ENCODE measurements at regions not wholly inside any gene's neighbourhood (a gene's known extent, or its start where the extent isn't known, plus 50 kb on each side); places are given as distances from the start of the nearest gene placed in this dataset.
"Not testable (repeated sequence)": the region's sequence is repeated elsewhere in the genome, so short reads cannot be mapped to it uniquely, and the experiment has no call there.

GRCh38 chr12:33223956-33224355, 215.7 kb downstream of the SYT10 start:
- H3K4me1 Mint-ChIP-seq (ENCODE audit: insufficient read depth, unreplicated experiment): no peaks in the 10 kb centered on the region
- TF ChIP-seq CTCF (IDR thresholded peaks at IDR 0.05; ENCODE audit: unreplicated experiment): no peak
- ChIA-PET POLR2A (no interaction called here), CTCF (no interaction called here)
- no peaks in the 10 kb centered on the region for H3K27me3 Mint-ChIP-seq (ENCODE audit: insufficient read depth, unreplicated experiment)
- no peak overlapping the region for H3K27ac Mint-ChIP-seq (ENCODE audit: low read depth, unreplicated experiment)
- no peaks in the 10 kb centered on the region for H3K36me3 Mint-ChIP-seq (ENCODE audit: insufficient read depth, unreplicated experiment)
- peak; percentile 27 for DNase-seq (ENCODE audit: unreplicated experiment)
- peaks cover 8% of the 10 kb centered on the region for H3K9me3 Mint-ChIP-seq (ENCODE audit: unreplicated experiment)
- no peak overlapping the region for H3K4me3 Mint-ChIP-seq (ENCODE audit: unreplicated experiment)
- no TSS peak for BruUV-seq (replicated peaks)
- intact Hi-C loops (cut with micrococcal nuclease): no loop called here

- Mint-ChIP-seq H3K4me3 (ENCODE audit: unreplicated experiment) (no peak overlapping the region), H3K9me3 (ENCODE audit: unreplicated experiment) (peaks cover 15% of the 10 kb centered on the region), H3K4me1 (ENCODE audit: insufficient read depth, unreplicated experiment) (no peaks in the 10 kb centered on the region), H3K27ac (ENCODE audit: low read depth, unreplicated experiment) (no peak overlapping the region), H3K27me3 (ENCODE audit: insufficient read depth, unreplicated experiment) (no peaks in the 10 kb centered on the region), H3K36me3 (ENCODE audit: insufficient read depth, unreplicated experiment) (no peaks in the 10 kb centered on the region)
- DNase-seq (ENCODE audit: unreplicated experiment): no peak
- no peak for TF ChIP-seq CTCF (IDR thresholded peaks at IDR 0.05; ENCODE audit: unreplicated experiment)
- ChIA-PET POLR2A (no interaction called here), CTCF (interaction anchor here (0.6 to 0.8 kb wide), 2 partner anchors 58 to 64 kb away, joined by 3 read pairs; no protein-coding TSS in a partner anchor)
- intact Hi-C loops (cut with micrococcal nuclease): no loop called here
- BruUV-seq (replicated peaks): no TSS peak
These were observed 217.3 kb downstream of the SYT10 start for GRCh38 chr12:33222357-33222756.

- no peak for DNase-seq (ENCODE audit: unreplicated experiment)
- ChIA-PET CTCF (interaction anchor here (0.7 kb wide), 1 partner anchor 24 kb away, joined by 3 read pairs; no protein-coding TSS in a partner anchor), POLR2A (interaction anchor here (0.7 to 1.2 kb wide), 3 partner anchors 24 to 464 kb away, joined by 3 to 4 read pairs (median 3); no protein-coding TSS in a partner anchor)
- intact Hi-C loops (cut with micrococcal nuclease): no loop called here
- Mint-ChIP-seq H3K27me3 (ENCODE audit: insufficient read depth, unreplicated experiment) (no peaks in the 10 kb centered on the region), H3K4me1 (ENCODE audit: insufficient read depth, unreplicated experiment) (no peaks in the 10 kb centered on the region), H3K27ac (ENCODE audit: low read depth, unreplicated experiment) (no peak overlapping the region), H3K9me3 (ENCODE audit: unreplicated experiment) (no peaks in the 10 kb centered on the region), H3K4me3 (ENCODE audit: unreplicated experiment) (no peak overlapping the region), H3K36me3 (ENCODE audit: insufficient read depth, unreplicated experiment) (no peaks in the 10 kb centered on the region)
- TF ChIP-seq CTCF (IDR thresholded peaks at IDR 0.05; ENCODE audit: unreplicated experiment): no peak
- no TSS peak for BruUV-seq (replicated peaks)
These were observed 233.6 kb downstream of the SYT10 start for GRCh38 chr12:33205981-33206380.

- intact Hi-C loops (cut with micrococcal nuclease); POLR2A ChIA-PET; CTCF ChIA-PET; H3K4me3 Mint-ChIP-seq (ENCODE audit: unreplicated experiment); H3K4me1 Mint-ChIP-seq (ENCODE audit: insufficient read depth, unreplicated experiment); H3K27me3 Mint-ChIP-seq (ENCODE audit: insufficient read depth, unreplicated experiment); BruUV-seq (replicated peaks); DNase-seq (ENCODE audit: unreplicated experiment); H3K36me3 Mint-ChIP-seq (ENCODE audit: insufficient read depth, unreplicated experiment); H3K27ac Mint-ChIP-seq (ENCODE audit: low read depth, unreplicated experiment): not testable (repeated sequence)
- peaks cover 20% of the 10 kb centered on the region for H3K9me3 Mint-ChIP-seq (ENCODE audit: unreplicated experiment)
These were observed 245.2 kb downstream of the SYT10 start for GRCh38 chr12:33194389-33194788.

- H3K9me3 Mint-ChIP-seq (ENCODE audit: unreplicated experiment): peaks cover 23% of the 10 kb centered on the region
- CTCF ChIA-PET: no interaction called here
These were observed 247.4 kb downstream of the SYT10 start for GRCh38 chr12:33192226-33192625.

More at GRCh38 chr12:33192226-33192625, 247.4 kb downstream of the SYT10 start:
- Mint-ChIP-seq H3K27me3 (ENCODE audit: insufficient read depth, unreplicated experiment) (no peaks in the 10 kb centered on the region), H3K4me1 (ENCODE audit: insufficient read depth, unreplicated experiment) (no peaks in the 10 kb centered on the region), H3K27ac (ENCODE audit: low read depth, unreplicated experiment) (no peak overlapping the region), H3K36me3 (ENCODE audit: insufficient read depth, unreplicated experiment) (no peaks in the 10 kb centered on the region), H3K4me3 (ENCODE audit: unreplicated experiment) (no peak overlapping the region)
- POLR2A ChIA-PET: no interaction called here
- BruUV-seq (replicated peaks): no TSS peak
- DNase-seq (ENCODE audit: unreplicated experiment): no peak
- no peak for TF ChIP-seq CTCF (IDR thresholded peaks at IDR 0.05; ENCODE audit: unreplicated experiment)
- intact Hi-C loops (cut with micrococcal nuclease): no loop called here
